Endometrium (tissue), 2 donors: ENCODE measurements at regions not wholly inside any gene's neighbourhood (a gene's known extent, or its start where the extent isn't known, plus 50 kb on each side); places are given as distances from the start of the nearest gene placed in this dataset.
A peak's percentile ranks its signal among the peaks of the same experiment; 100 is the strongest.

Experiments
- FAIRE-seq: peaks from 2 replicates; lab custom pipeline; 2012; peaks lifted over from hg19 to GRCh38; lab: Jason Lieb, UNC
- donor health status: control.
- donor health status: control.

DNA sequence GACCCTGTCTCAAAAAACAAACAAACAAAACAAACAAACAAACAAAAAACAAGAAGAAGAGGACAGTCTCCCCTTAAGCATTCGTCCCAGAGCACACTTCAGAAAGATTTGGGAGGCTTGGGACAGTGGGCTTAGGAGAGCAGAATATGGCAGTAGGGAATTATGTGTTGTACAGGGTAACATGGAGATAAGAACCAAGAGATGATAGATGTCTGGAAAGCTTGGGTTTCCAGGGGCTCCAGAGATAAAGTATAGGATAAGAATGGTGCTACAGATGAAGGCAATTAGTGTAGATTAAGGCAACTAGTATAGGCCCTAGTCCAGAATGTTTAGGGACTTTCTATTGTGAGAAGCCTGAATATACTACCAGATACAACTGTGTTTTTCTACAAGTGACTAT lies 934.9 kb upstream of the AUTS2 start:
- no peak for FAIRE-seq

- FAIRE-seq, result no peak
Measured at GRCh38 chr7:68671046-68671445, 927.2 kb upstream of the AUTS2 start.

DNA sequence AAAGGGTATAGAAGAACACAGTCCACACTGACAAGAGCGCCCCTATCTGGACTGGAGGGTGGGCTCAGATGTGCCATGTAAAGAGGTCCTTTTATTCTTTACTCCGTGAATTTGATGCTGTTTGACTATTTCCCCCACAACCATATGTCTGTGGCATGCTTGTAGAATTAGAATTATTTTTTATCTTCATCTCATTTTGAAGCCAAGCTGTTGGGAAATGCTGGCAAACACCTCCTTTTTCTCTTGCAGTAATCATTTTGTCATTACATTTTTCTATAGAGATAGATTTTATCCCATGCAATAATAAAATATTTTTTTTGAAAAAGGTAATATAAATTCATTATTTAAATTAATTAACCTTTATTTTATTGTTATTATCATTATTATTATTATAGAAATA lies 926.6 kb upstream of the AUTS2 start:
- FAIRE-seq, result no peak

- FAIRE-seq, result no peak
Measured at GRCh38 chr7:68674826-68675225, 923.4 kb upstream of the AUTS2 start.

GRCh38 chr7:68676813-68677535 lies 921.3 kb upstream of the AUTS2 start:
- FAIRE-seq, result no peak

DNA sequence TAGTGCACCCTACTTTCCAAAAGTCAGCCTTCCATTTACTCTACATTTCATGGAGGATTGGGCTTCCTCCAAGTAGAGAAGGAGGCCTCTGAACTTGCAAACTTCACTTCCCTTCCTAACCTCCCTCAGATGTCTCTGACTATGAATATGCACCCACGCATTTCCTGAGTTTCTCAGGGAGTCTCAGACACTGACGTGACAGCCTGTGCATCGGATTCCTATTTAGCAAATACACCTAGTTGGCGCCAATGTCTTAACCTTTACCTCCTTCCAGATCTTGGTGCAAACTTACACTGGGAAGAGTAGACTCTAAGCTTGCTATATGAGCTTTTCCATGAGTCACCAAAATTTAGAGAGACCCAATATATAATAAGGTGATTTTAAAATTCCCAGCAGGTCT lies 920.1 kb upstream of the AUTS2 start:
- no peak for FAIRE-seq

- FAIRE-seq, result no peak
Measured at GRCh38 chr7:68679459-68680234, 918.6 kb upstream of the AUTS2 start.

GRCh38 chr7:68680235-68680872 lies 917.9 kb upstream of the AUTS2 start:
- FAIRE-seq, result no peak

DNA sequence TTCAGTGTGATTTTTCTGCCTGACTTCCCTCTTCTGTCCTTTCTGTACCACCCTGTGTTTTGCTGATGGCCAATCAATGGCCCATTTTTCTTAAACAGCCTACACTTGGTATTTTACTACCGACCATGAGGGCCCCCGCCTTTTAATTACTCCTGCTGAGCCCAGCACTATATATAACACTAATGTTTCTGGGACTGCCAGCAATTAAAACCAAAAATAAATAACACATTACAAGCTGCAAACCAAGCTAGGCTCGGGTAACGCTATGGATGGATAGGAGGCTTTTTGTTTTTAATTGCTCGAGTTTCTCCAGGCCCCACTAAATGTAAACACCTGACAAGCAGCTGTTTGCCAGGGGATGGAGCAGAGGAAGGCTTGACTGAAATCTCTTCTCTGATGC lies 915.4 kb upstream of the AUTS2 start:
- FAIRE-seq, result peak; percentile 83

GRCh38 chr7:68684246-68684839 lies 913.9 kb upstream of the AUTS2 start:
- FAIRE-seq, result no peak

GRCh38 chr7:68684996-68685395 lies 913.3 kb upstream of the AUTS2 start:
- FAIRE-seq, result no peak

GRCh38 chr7:68688416-68689086 lies 909.7 kb upstream of the AUTS2 start:
- no peak for FAIRE-seq

DNA sequence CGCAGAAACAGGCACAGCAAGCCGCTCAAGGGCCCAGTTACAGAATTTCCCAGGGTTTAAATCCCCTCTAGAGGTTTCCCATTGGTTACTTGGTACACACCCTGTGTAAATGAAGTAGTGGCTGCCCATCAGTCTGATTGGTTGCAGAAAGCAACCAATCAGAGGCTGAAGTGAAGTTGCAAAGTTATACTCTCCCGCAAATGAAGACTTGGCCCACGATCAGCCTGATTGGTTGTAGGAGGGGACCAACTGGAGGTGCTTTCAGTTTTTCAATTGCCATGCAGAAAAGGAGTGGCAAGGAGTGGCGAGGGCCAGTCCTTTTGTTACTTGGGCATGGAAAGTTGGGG lies 909.2 kb upstream of the AUTS2 start:
- FAIRE-seq, result no peak

- no peak for FAIRE-seq
Measured at GRCh38 chr7:68691261-68692216, 906.7 kb upstream of the AUTS2 start.

GRCh38 chr7:68692511-68692910 lies 905.8 kb upstream of the AUTS2 start:
- no peak for FAIRE-seq

GRCh38 chr7:68694656-68695055 lies 903.6 kb upstream of the AUTS2 start:
- no peak for FAIRE-seq

DNA sequence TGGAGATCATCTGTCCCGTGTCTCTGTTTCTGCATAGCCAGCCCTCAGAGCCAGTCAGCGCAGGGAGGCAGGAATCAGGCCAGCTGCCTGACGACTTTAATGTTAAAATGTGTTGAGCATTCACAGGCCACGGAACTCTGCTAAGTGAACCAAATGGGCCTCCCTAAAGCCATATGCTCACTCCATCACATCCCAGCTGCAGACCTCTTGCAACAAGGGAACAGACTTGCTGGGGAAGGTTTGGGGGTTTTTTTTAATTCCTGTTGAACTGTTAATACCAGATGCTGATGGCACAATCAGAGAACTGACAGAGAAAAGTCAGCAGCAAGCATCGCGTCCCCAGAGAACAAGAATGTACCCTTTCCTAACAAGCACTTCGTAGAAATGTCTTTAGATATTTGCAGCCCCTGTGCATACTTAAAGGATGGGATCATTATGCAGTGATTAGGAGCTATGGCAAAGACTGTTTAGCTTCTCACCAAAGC lies 900.4 kb upstream of the AUTS2 start:
- no peak for FAIRE-seq

DNA sequence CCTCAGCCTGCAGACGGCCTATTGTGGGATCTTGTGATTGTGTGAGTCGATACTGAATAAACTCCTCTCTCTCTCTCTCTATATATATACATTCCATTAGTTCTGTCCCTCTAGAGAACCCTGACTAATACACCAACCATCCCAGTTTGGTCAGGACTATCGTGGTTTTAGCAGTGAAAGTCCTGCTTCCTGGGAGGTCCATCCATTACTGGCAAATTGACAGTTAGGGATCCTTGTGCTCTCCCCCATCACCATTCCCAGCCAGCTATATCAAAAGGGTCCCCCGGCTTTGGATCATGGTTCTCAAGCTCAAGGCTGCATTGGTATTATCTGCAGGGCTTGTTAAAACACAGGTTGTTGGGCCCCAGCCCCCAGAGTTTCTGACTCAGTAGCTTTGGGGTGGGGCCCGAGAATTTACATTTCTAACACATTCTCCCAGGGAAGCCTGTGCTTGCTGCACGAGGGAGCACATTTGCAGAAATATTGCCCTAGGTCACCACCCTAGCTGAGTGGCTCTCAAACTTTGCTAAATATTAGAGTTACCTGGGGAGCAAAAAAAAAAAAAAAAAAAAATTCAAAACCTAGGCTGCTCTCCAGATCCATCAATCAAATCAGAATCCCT lies 899.1 kb upstream of the AUTS2 start:
- FAIRE-seq, result no peak

DNA sequence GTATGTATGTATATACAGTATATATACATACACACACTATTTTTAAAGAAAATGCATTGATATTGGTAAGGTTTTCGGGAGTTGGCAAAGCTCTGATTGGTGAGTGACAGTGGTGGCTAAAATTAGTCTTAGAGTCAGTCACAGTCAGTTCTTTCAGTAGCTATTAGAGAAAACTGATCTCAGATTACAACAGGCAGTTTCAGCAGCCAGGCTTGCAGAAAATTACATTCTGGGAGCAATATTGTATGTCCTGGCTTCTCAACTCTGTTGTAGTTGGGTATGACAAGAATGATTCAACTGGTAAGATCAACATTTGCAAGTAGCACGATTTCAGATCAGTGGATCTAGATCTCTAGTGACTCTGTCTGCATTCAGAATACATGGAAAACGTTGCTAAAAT lies 897.9 kb upstream of the AUTS2 start:
- no peak for FAIRE-seq

DNA sequence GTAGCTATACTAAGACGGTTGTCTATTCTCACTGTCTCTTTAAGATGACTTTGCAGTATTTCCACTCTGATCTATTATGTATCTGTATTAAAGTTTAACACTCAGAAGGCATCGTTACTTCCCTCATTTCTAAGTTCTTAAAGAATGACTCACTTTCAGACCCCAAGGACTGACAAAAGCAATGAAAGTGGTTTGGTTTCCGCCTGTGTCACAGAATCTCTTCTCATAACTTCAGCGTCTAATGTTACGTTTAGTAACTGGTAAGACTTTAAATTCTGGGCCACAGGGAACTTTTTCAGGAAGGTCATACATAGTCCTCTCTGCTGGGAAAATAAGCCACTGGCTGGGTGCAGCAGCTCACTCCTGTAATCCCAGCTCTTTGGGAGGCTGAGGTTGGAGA lies 892.0 kb upstream of the AUTS2 start:
- FAIRE-seq, result no peak

GRCh38 chr7:68707159-68707558 lies 891.1 kb upstream of the AUTS2 start:
- no peak for FAIRE-seq
